ENCODE measurements at regions not wholly inside any gene's neighbourhood (a gene's known extent, or its start where the extent isn't known, plus 50 kb on each side); places are given as distances from the start of the nearest gene placed in this dataset.

DNA sequence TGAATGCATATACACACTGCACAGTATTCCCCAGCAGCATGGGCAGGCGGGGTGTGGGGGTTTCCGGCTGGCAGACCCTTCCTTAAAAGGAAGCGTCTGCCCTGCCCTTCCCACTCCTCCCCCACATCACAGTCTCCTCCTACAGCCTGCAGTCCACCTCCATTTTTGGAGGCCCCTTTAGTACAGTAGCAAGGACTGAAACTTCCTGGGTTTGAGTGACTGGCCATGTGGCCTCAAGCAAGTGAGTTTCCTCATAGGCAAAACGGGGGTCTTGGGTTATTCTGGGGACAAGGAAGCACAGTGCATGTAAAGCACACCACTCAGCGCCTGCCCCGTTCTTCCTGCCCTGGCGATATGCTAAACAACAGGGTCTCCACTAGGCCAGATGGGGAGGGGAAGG is 62.1 kb upstream of the COL13A1 start:
- no CpG with 5 or more reads among the region's 7 CpGs for WGBS (ENCODE audit: extremely low coverage, insufficient read length, low lambda C conversion rate)

More for the DNA sequence above, 62.1 kb upstream of the COL13A1 start:
- Mint-ChIP-seq H3K36me3 (ENCODE audit: insufficient read depth in 1 of 3, low read depth in 3 of 3) (no peaks in the 10 kb centered on the region), H3K4me3 (no peak overlapping the region), H3K27ac (no peak overlapping the region), H3K9me3 (no peaks in the 10 kb centered on the region; a peak in 1 of 5 replicates), H3K4me1 (peaks cover 8 to 17% of the 10 kb centered on the region in 2 experiments), H3K27me3 (ENCODE audit: low read depth) (peaks cover 7% of the 10 kb centered on the region)
- H3T11ph ChIP-seq (ENCODE audit: low read length), result no peak overlapping the region
- no peaks in the 10 kb centered on the region; the same call in 1 of the 2 replicates for H3K4me1 ChIP-seq (ENCODE audit: insufficient read depth, low read length)
- H3K79me2 ChIP-seq (ENCODE audit: insufficient read depth, low read length), result no peaks in the 10 kb centered on the region
- no peak overlapping the region for H2BK15ac ChIP-seq (ENCODE audit: low read depth, low read length)
- no peak overlapping the region for H2BK12ac ChIP-seq (ENCODE audit: insufficient read length, low read depth, low read length)
- H4K20me1 ChIP-seq (ENCODE audit: control insufficient read depth, insufficient read depth, insufficient read length), result no peaks in the 10 kb centered on the region
- no peaks in the 10 kb centered on the region for H3K9me3 ChIP-seq (ENCODE audit: control insufficient read depth, low read depth, low read length)
- H3K56ac ChIP-seq (ENCODE audit: insufficient read length, low read depth, low read length), result no peak overlapping the region
- no peak overlapping the region for H2AFZ ChIP-seq (ENCODE audit: low read length)
- H3K18ac ChIP-seq (ENCODE audit: insufficient read length, low read depth, low read length), result peak overlapping the region; percentile 44
- H4K5ac ChIP-seq (ENCODE audit: insufficient read length, low read depth, low read length), result no peak overlapping the region
- H3K23me2 ChIP-seq (ENCODE audit: insufficient read length, low read depth, low read length, poor library complexity, severe bottlenecking), result no peaks in the 10 kb centered on the region
- no peak overlapping the region for H4K8ac ChIP-seq (replicated peaks; ENCODE audit: insufficient read length, low read depth, low read length)
- H3K14ac ChIP-seq (ENCODE audit: insufficient read depth, low read length), result no peak overlapping the region
- no peak overlapping the region for H2BK120ac ChIP-seq (ENCODE audit: low read depth, low read length, poor library complexity, severe bottlenecking)
- no peak overlapping the region for H3K23ac ChIP-seq (ENCODE audit: insufficient read length, low read depth, low read length)
- H3K27ac ChIP-seq (ENCODE audit: insufficient read length, low read depth, low read length), result no peak overlapping the region
- H2AK5ac ChIP-seq (ENCODE audit: insufficient read length, low read length), result no peak overlapping the region
- no peaks in the 10 kb centered on the region for H3K27me3 ChIP-seq (ENCODE audit: insufficient read depth, low read length)
- no peak for DNase-seq
- no peak overlapping the region for H2BK5ac ChIP-seq (ENCODE audit: insufficient read length, low read length)
- H4K91ac ChIP-seq (ENCODE audit: insufficient read length, low read depth, low read length), result no peak overlapping the region
- H3K4me2 ChIP-seq (ENCODE audit: insufficient read depth, insufficient read length, low read length), result no peak overlapping the region
- TF ChIP-seq, protein P1, sequence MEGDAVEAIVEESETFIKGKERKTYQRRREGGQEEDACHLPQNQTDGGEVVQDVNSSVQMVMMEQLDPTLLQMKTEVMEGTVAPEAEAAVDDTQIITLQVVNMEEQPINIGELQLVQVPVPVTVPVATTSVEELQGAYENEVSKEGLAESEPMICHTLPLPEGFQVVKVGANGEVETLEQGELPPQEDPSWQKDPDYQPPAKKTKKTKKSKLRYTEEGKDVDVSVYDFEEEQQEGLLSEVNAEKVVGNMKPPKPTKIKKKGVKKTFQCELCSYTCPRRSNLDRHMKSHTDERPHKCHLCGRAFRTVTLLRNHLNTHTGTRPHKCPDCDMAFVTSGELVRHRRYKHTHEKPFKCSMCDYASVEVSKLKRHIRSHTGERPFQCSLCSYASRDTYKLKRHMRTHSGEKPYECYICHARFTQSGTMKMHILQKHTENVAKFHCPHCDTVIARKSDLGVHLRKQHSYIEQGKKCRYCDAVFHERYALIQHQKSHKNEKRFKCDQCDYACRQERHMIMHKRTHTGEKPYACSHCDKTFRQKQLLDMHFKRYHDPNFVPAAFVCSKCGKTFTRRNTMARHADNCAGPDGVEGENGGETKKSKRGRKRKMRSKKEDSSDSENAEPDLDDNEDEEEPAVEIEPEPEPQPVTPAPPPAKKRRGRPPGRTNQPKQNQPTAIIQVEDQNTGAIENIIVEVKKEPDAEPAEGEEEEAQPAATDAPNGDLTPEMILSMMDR (conservative IDR thresholded peaks at IDR 0.05), result no peak
- H3K79me1 ChIP-seq (ENCODE audit: insufficient read depth, low read depth, low read length, poor library complexity, severe bottlenecking), result no peaks in the 10 kb centered on the region
- H3K4ac ChIP-seq (ENCODE audit: low read depth, low read length), result no peak overlapping the region
- H3K9ac ChIP-seq (ENCODE audit: extremely low read depth, insufficient read length, low read length), result no peak overlapping the region
- H2BK20ac ChIP-seq (ENCODE audit: low read depth, low read length, poor library complexity, severe bottlenecking), result no peak overlapping the region

Measured in H9 (cell line).